ENCODE measurements at regions not wholly inside any gene's neighbourhood (a gene's known extent, or its start where the extent isn't known, plus 50 kb on each side); places are given as distances from the start of the nearest gene placed in this dataset.

- TF ChIP-seq, protein P1, sequence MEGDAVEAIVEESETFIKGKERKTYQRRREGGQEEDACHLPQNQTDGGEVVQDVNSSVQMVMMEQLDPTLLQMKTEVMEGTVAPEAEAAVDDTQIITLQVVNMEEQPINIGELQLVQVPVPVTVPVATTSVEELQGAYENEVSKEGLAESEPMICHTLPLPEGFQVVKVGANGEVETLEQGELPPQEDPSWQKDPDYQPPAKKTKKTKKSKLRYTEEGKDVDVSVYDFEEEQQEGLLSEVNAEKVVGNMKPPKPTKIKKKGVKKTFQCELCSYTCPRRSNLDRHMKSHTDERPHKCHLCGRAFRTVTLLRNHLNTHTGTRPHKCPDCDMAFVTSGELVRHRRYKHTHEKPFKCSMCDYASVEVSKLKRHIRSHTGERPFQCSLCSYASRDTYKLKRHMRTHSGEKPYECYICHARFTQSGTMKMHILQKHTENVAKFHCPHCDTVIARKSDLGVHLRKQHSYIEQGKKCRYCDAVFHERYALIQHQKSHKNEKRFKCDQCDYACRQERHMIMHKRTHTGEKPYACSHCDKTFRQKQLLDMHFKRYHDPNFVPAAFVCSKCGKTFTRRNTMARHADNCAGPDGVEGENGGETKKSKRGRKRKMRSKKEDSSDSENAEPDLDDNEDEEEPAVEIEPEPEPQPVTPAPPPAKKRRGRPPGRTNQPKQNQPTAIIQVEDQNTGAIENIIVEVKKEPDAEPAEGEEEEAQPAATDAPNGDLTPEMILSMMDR (IDR thresholded peaks at IDR 0.05; ENCODE audit: low read depth, low read length, missing control alignments) = no peak
- DNase-seq (ENCODE audit: low read depth) = no peak
- no peak overlapping the region for H3K4me3 ChIP-seq (ENCODE audit: low read depth, low read length)
Measured at GRCh38 chr10:105347487-105347886, 706.4 kb downstream of the SORCS3 start.

DNA sequence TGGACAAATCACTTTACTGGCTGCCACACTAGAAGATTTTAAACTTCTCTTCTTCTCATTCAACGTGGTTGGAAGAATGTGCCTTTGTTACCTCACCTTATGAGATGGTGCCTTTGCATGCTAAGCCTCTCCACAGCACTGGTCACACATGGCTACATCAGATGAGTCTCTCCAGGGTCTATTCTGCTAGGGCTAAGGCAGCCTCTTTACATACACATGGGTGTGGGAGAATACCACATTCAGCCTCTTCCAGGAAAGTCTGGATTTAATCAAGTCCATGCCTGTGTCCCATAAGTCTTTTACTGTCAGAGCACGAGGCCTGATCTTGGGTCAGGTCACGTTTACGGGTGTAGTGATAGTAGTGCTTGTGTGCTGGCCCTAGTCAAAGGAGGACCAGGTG lies 701.5 kb downstream of the SORCS3 start:
- DNase-seq (ENCODE audit: low read depth) = no peak
- TF ChIP-seq, protein P1 (IDR thresholded peaks at IDR 0.05; ENCODE audit: low read depth, low read length, missing control alignments) = no peak

GRCh38 chr10:105339669-105340068 lies 698.6 kb downstream of the SORCS3 start:
- DNase-seq (ENCODE audit: low read depth) = no peak
- H3K4me3 ChIP-seq (ENCODE audit: low read depth, low read length) = no peak overlapping the region
- TF ChIP-seq, protein P1 (IDR thresholded peaks at IDR 0.05; ENCODE audit: low read depth, low read length, missing control alignments) = no peak

More for the DNA sequence above, 701.5 kb downstream of the SORCS3 start:
- H3K4me3 ChIP-seq (ENCODE audit: low read depth, low read length) = no peak overlapping the region

DNA sequence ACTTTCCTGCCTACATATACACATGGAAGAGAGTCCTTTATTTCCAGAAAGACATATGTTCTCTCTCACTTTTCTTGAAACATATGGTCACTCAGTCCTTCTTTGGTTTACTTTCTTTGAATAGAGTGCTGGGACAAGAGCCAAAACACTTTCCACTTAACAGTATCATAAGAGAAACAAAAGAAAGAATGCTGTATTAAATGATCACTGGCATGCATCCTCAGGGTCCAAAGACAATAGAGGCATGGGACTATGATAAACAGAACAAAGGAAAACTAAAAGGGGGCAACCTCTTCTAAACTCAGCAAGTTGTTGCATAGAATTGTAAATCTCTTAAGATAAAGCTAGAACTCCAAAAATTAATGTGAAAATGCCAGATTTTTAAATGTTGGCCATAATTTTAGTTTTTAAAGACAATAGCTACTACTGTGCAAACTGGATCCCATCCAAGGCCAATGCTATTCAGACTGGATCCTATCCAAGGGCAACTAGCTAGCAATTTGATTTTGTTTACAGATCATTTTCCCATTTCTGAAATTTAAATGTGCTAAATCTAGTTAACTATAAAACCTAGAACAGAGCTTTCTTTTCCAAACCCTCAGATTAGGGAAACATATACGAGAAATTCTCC lies 687.5 kb downstream of the SORCS3 start:
- no peak overlapping the region for H3K4me3 ChIP-seq (ENCODE audit: low read depth, low read length)
- DNase-seq (ENCODE audit: low read depth) = no peak
- TF ChIP-seq, protein P1 (IDR thresholded peaks at IDR 0.05; ENCODE audit: low read depth, low read length, missing control alignments) = no peak

Data from GM12864 (cell line).